Nephron progenitor cell (in vitro differentiated cells): ENCODE measurements at regions not wholly inside any gene's neighbourhood (a gene's known extent, or its start where the extent isn't known, plus 50 kb on each side); places are given as distances from the start of the nearest gene placed in this dataset.

Experiments
- DNase-seq: peaks from one replicate; pipeline ENCODE4 v3.0.0; 2021
- H3K27ac Mint-ChIP-seq: 2 replicates; pipeline ENCODE4 v1.8.0; 2021; ENCODE audit warnings: mild to moderate bottlenecking, moderate library complexity, mixed read lengths
- H3K27me3 Mint-ChIP-seq: 2 replicates; pipeline ENCODE4 v1.8.0; 2021; ENCODE audit warnings: mild to moderate bottlenecking, low read depth, mixed read lengths; ENCODE audit not compliant: poor library complexity
- H3K36me3 Mint-ChIP-seq: 2 replicates; pipeline ENCODE4 v1.8.0; 2021; ENCODE audit warnings: low read depth, mixed read lengths
- H3K4me1 Mint-ChIP-seq: 2 replicates; pipeline ENCODE4 v1.8.0; 2021; ENCODE audit warnings: mixed read lengths
- H3K4me3 Mint-ChIP-seq: 2 replicates; pipeline ENCODE4 v1.8.0; 2021; ENCODE audit warnings: mild to moderate bottlenecking, moderate library complexity, mixed read lengths
- H3K9me3 Mint-ChIP-seq: 2 replicates; pipeline ENCODE4 v1.8.0; 2021; ENCODE audit warnings: mild to moderate bottlenecking, moderate library complexity, mixed read lengths
- CTCF ChIP-seq: fragments of 200-600 bp; sonication (generic); IDR thresholded peaks from 2 replicates; pipeline ENCODE4 v1.5.0; 2021; ENCODE audit warnings: antibody characterized with exemption

- Mint-ChIP-seq H3K36me3 (no peaks in the 10 kb centered on the region), H3K27me3 (peaks cover 16% of the 10 kb centered on the region), H3K4me3 (no peak overlapping the region), H3K9me3 (no peaks in the 10 kb centered on the region), H3K4me1 (peaks cover 17% of the 10 kb centered on the region), H3K27ac (no peak overlapping the region)
- TF ChIP-seq CTCF: no peak
- DNase-seq: no peak
Measured at GRCh38 chr1:222266223-222267196, 281.4 kb downstream of the HHIPL2 start.

- Mint-ChIP-seq H3K4me3 (no peak overlapping the region), H3K27me3 (peaks cover 8% of the 10 kb centered on the region), H3K4me1 (peaks cover 17% of the 10 kb centered on the region), H3K9me3 (no peaks in the 10 kb centered on the region), H3K27ac (no peak overlapping the region), H3K36me3 (no peaks in the 10 kb centered on the region)
- no peak for TF ChIP-seq CTCF
- DNase-seq: no peak
Measured at GRCh38 chr1:222263791-222264190, 284.1 kb downstream of the HHIPL2 start.

GRCh38 chr1:222257027-222257426, 290.9 kb downstream of the HHIPL2 start:
- Mint-ChIP-seq H3K4me3 (no peak overlapping the region), H3K27me3 (peaks cover 4% of the 10 kb centered on the region), H3K9me3 (peaks cover 18% of the 10 kb centered on the region), H3K36me3 (no peaks in the 10 kb centered on the region), H3K4me1 (no peaks in the 10 kb centered on the region), H3K27ac (no peak overlapping the region)
- TF ChIP-seq CTCF: no peak
- DNase-seq: no peak

- Mint-ChIP-seq H3K9me3 (peaks cover 18% of the 10 kb centered on the region), H3K36me3 (no peaks in the 10 kb centered on the region), H3K27ac (no peak overlapping the region), H3K27me3 (peaks cover 4% of the 10 kb centered on the region), H3K4me3 (no peak overlapping the region), H3K4me1 (no peaks in the 10 kb centered on the region)
- no peak for TF ChIP-seq CTCF
- DNase-seq: no peak
Measured at GRCh38 chr1:222256058-222256457, 291.8 kb downstream of the HHIPL2 start.

- Mint-ChIP-seq H3K27ac (no peak overlapping the region), H3K36me3 (no peaks in the 10 kb centered on the region)
- TF ChIP-seq CTCF: no peak
Measured at GRCh38 chr1:222252788-222253187, 295.1 kb downstream of the HHIPL2 start.

GRCh38 chr1:222251847-222252246, 296.1 kb downstream of the HHIPL2 start:
- no peak for TF ChIP-seq CTCF
- H3K36me3 Mint-ChIP-seq: no peaks in the 10 kb centered on the region
- peaks cover 20% of the 10 kb centered on the region for H3K4me1 Mint-ChIP-seq
- H3K4me3 Mint-ChIP-seq: no peak overlapping the region
- no peak for DNase-seq
- H3K27ac Mint-ChIP-seq: no peak overlapping the region
- H3K9me3 Mint-ChIP-seq: peaks cover 22% of the 10 kb centered on the region
- H3K27me3 Mint-ChIP-seq: no peaks in the 10 kb centered on the region

More at GRCh38 chr1:222252788-222253187, 295.1 kb downstream of the HHIPL2 start:
- Mint-ChIP-seq H3K4me1 (peaks cover 10% of the 10 kb centered on the region), H3K9me3 (peaks cover 22% of the 10 kb centered on the region), H3K27me3 (no peaks in the 10 kb centered on the region), H3K4me3 (no peak overlapping the region)
- DNase-seq: no peak
